Activated CD4-positive, alpha-beta T cell treated with anti-CD3 and anti-CD28 coated beads for 36 hours (primary cell): ENCODE measurements at regions not wholly inside any gene's neighbourhood (a gene's known extent, or its start where the extent isn't known, plus 50 kb on each side); places are given as distances from the start of the nearest gene placed in this dataset.

Experiments
- ATAC-seq: fragments of 200-7000 bp; cut with Tn5 transposase; one replicate; pipeline ENCODE4 v1.10.0; 2021; ENCODE audit warnings: mild to moderate bottlenecking, moderate library complexity
- CTCF ChIA-PET: fragments of 350-600 bp; sonication (Branson Sonifier 250); formaldehyde crosslinking; loops from one replicate; lab custom pipeline; 2021; ENCODE audit warnings: antibody characterized with exemption; lab: Charles Lee
- POLR2A ChIA-PET: fragments of 350-600 bp; sonication (Branson Sonifier 250); formaldehyde crosslinking; loops from one replicate; lab custom pipeline; 2021; ENCODE audit warnings: antibody characterized with exemption, inconsistent platforms; lab: Charles Lee
- DNase-seq: peaks from one replicate; pipeline ENCODE4 v3.0.0-alpha.2; 2020
- H3K27ac Mint-ChIP-seq: one replicate; pipeline ENCODE4 v1.8.0; 2021; ENCODE audit warnings: mixed read lengths
- H3K27me3 Mint-ChIP-seq: one replicate; pipeline ENCODE4 v1.8.0; 2021; ENCODE audit warnings: mixed read lengths
- H3K36me3 Mint-ChIP-seq: one replicate; pipeline ENCODE4 v1.8.0; 2021; ENCODE audit warnings: low read depth, mixed read lengths
- H3K4me1 Mint-ChIP-seq: one replicate; pipeline ENCODE4 v1.8.0; 2021; ENCODE audit warnings: mixed read lengths
- H3K4me3 Mint-ChIP-seq: one replicate; pipeline ENCODE4 v1.8.0; 2021; ENCODE audit warnings: mild to moderate bottlenecking, moderate library complexity, mixed read lengths
- H3K9me3 Mint-ChIP-seq: one replicate; pipeline ENCODE4 v1.8.0; 2021; ENCODE audit warnings: low read depth, mixed read lengths
- intact Hi-C, 2 experiments: fragments of 100-400 bp; cut with DNase I in 1 of 2; cut with micrococcal nuclease in 1 of 2; formaldehyde crosslinking; loops; one replicate each; pipeline versions ENCODE4 v1.14.2 to v1.15.1; 2022 to 2024; cut with DNase I, micrococcal nuclease

DNA sequence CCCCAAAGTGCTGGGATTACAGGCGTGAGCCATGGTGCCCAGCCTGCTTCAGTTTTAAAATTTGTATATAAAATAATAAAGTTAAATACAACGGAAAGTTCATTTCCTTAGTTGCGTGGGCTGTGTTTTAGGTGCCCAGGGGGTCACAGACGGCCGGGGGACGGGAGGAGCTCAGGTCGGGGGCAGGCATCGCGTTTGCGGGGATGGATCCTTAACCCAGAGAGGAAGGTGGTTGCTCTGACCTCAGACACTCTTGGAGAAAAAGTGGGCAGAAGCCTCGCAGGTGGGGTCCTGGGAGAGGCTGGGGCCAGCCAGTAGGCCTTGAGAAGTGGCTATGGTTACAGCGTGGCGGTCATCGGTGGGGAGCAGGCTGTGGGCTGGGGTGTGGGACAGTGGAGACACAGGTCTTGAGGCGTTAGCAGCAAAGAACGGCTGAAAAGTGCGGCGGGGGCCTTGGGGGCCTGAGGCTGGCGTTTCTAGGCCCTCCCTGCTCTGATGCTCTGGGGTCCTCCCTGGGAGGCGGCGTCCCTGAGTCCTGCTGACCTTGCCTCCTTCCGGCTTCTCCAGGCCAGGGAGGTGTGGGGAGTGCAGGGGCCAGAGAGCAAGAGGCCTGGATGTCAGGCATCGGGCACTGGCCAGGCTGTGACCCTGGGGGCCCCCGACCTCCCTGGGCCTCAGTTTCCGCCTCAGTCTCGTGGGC lies 54.4 kb downstream of the UNCX start:
- intact Hi-C loops = no loop called here
- peaks cover 10% of the 10 kb centered on the region for H3K27me3 Mint-ChIP-seq
- no peaks in the 10 kb centered on the region for H3K9me3 Mint-ChIP-seq
- no peak for DNase-seq
- CTCF ChIA-PET = no interaction called here
- no peak overlapping the region for H3K27ac Mint-ChIP-seq
- POLR2A ChIA-PET = no interaction called here
- ATAC-seq = no peak
- no peaks in the 10 kb centered on the region for H3K36me3 Mint-ChIP-seq
- H3K4me3 Mint-ChIP-seq = no peak overlapping the region
- peaks cover 7% of the 10 kb centered on the region for H3K4me1 Mint-ChIP-seq

GRCh38 chr7:1287752-1288201 lies 55.1 kb downstream of the UNCX start:
- no peak for DNase-seq
- Mint-ChIP-seq H3K4me1 (peaks cover 7% of the 10 kb centered on the region), H3K27ac (no peak overlapping the region), H3K27me3 (peaks cover 11% of the 10 kb centered on the region), H3K9me3 (no peaks in the 10 kb centered on the region), H3K36me3 (no peaks in the 10 kb centered on the region), H3K4me3 (no peak overlapping the region)
- ATAC-seq = no peak
- ChIA-PET POLR2A (no interaction called here), CTCF (no interaction called here)
- intact Hi-C loops = no loop called here

- H3K36me3 Mint-ChIP-seq = no peaks in the 10 kb centered on the region
- no peak for ATAC-seq
- peaks cover 7% of the 10 kb centered on the region for H3K4me1 Mint-ChIP-seq
- no peaks in the 10 kb centered on the region for H3K9me3 Mint-ChIP-seq
- H3K4me3 Mint-ChIP-seq = no peak overlapping the region
- H3K27ac Mint-ChIP-seq = no peak overlapping the region
- ChIA-PET POLR2A (no interaction called here), CTCF (no interaction called here)
- peaks cover 12% of the 10 kb centered on the region for H3K27me3 Mint-ChIP-seq
- intact Hi-C loops = no loop called here
- no peak for DNase-seq
Observed at GRCh38 chr7:1288390-1288995, 55.8 kb downstream of the UNCX start.

- Mint-ChIP-seq H3K27me3 (peaks cover 12% of the 10 kb centered on the region), H3K4me1 (peaks cover 7% of the 10 kb centered on the region), H3K27ac (no peak overlapping the region), H3K9me3 (no peaks in the 10 kb centered on the region), H3K36me3 (no peaks in the 10 kb centered on the region), H3K4me3 (no peak overlapping the region)
- POLR2A ChIA-PET = no interaction called here
- ATAC-seq (no peak), DNase-seq (no peak)
- intact Hi-C loops = no loop called here
- CTCF ChIA-PET = interaction anchor here (0.7 kb wide), 1 partner anchor 116 kb away, joined by 3 read pairs; no protein-coding TSS in a partner anchor
Observed at GRCh38 chr7:1288996-1289551, 56.4 kb downstream of the UNCX start.

GRCh38 chr7:1289666-1290025 lies 57.0 kb downstream of the UNCX start:
- H3K4me3 Mint-ChIP-seq = peak overlapping the region; percentile 41
- CTCF ChIA-PET = interaction anchor here (0.7 kb wide), 1 partner anchor 117 kb away, joined by 3 read pairs; no protein-coding TSS in a partner anchor

DNA sequence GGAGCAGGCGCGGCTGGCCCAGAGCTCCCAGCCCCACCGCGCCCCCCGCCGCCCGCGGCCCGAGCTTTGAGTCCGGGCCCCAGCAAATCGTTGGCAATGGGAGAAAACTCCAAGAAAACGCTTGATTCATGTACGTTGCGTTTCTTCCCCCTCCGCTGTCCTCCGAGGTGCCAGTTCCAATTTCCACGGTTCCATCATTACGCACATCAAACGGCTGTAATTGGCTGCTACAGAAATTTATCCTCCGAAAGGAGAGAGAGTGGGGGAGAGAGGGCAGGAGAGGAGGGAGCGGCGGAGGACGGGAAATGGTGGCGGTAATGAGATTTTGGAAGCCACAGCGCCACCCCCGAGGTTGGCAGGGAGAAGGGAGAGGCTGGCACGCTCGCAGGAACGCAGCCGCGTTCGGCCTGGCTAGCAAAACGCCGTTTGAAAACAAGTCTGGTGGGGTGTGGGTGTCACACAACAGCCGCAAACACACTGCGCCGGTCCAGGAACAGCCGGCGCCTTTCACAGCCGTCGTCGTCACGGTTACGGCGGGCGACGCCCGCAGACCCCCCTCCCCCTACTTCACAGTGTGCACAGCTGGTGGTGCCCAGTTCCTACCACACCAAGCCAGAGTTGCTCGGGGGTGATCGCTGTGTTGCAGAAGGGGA lies 57.5 kb downstream of the UNCX start:
- H3K36me3 Mint-ChIP-seq = no peaks in the 10 kb centered on the region
- H3K27ac Mint-ChIP-seq = peak overlapping the region; percentile 31
- H3K27me3 Mint-ChIP-seq = peaks cover 12% of the 10 kb centered on the region
- peak overlapping the region; percentile 41 for H3K4me3 Mint-ChIP-seq
- ATAC-seq (peak; percentile 70), DNase-seq (peak; percentile 51)
- peaks cover 7% of the 10 kb centered on the region for H3K4me1 Mint-ChIP-seq
- ChIA-PET POLR2A (no interaction called here), CTCF (no interaction called here)
- intact Hi-C loops = no loop called here
- no peaks in the 10 kb centered on the region for H3K9me3 Mint-ChIP-seq

More at GRCh38 chr7:1289666-1290025, 57.0 kb downstream of the UNCX start:
- ATAC-seq = no peak
- POLR2A ChIA-PET = no interaction called here
- DNase-seq = no peak
- peaks cover 7% of the 10 kb centered on the region for H3K4me1 Mint-ChIP-seq
- no peaks in the 10 kb centered on the region for H3K9me3 Mint-ChIP-seq
- intact Hi-C loops = no loop called here
- H3K27ac Mint-ChIP-seq = no peak overlapping the region
- peaks cover 12% of the 10 kb centered on the region for H3K27me3 Mint-ChIP-seq
- no peaks in the 10 kb centered on the region for H3K36me3 Mint-ChIP-seq

GRCh38 chr7:1290679-1291356 lies 58.1 kb downstream of the UNCX start:
- Mint-ChIP-seq H3K9me3 (no peaks in the 10 kb centered on the region), H3K4me3 (peak overlapping the region; percentile 41), H3K27ac (no peak overlapping the region), H3K36me3 (no peaks in the 10 kb centered on the region), H3K4me1 (peaks cover 7% of the 10 kb centered on the region), H3K27me3 (peaks cover 12% of the 10 kb centered on the region)
- DNase-seq = peak; percentile 34
- ChIA-PET POLR2A (no interaction called here), CTCF (interaction anchor here (0.7 kb wide), 1 partner anchor 508 kb away, joined by 3 read pairs; no protein-coding TSS in a partner anchor)
- intact Hi-C loops = no loop called here
- ATAC-seq = peak; percentile 17

DNA sequence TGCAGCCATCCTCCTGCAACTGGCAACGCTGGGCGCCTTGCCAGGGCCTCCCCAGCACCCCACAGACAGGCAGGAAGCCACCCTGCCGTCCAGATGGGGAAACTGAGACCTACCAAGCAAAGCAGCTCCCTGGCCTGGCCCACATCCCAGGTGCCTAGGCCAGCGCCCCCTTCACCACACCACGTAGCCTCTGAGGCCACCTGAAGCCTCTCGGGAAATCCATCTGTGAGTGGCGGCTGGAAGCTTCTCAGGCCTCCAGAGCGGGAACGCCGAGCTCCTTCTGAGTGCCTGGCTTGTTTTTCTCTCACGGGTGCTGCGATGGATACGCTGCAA lies 58.7 kb downstream of the UNCX start:
- DNase-seq = no peak
- ATAC-seq = no peak
- Mint-ChIP-seq H3K4me1 (peaks cover 7% of the 10 kb centered on the region), H3K27ac (no peak overlapping the region), H3K9me3 (no peaks in the 10 kb centered on the region), H3K27me3 (peaks cover 12% of the 10 kb centered on the region), H3K4me3 (no peak overlapping the region), H3K36me3 (no peaks in the 10 kb centered on the region)
- CTCF ChIA-PET = interaction anchor here (0.7 kb wide), 1 partner anchor 507 kb away, joined by 3 read pairs; no protein-coding TSS in a partner anchor
- POLR2A ChIA-PET = no interaction called here
- intact Hi-C loops = no loop called here

DNA sequence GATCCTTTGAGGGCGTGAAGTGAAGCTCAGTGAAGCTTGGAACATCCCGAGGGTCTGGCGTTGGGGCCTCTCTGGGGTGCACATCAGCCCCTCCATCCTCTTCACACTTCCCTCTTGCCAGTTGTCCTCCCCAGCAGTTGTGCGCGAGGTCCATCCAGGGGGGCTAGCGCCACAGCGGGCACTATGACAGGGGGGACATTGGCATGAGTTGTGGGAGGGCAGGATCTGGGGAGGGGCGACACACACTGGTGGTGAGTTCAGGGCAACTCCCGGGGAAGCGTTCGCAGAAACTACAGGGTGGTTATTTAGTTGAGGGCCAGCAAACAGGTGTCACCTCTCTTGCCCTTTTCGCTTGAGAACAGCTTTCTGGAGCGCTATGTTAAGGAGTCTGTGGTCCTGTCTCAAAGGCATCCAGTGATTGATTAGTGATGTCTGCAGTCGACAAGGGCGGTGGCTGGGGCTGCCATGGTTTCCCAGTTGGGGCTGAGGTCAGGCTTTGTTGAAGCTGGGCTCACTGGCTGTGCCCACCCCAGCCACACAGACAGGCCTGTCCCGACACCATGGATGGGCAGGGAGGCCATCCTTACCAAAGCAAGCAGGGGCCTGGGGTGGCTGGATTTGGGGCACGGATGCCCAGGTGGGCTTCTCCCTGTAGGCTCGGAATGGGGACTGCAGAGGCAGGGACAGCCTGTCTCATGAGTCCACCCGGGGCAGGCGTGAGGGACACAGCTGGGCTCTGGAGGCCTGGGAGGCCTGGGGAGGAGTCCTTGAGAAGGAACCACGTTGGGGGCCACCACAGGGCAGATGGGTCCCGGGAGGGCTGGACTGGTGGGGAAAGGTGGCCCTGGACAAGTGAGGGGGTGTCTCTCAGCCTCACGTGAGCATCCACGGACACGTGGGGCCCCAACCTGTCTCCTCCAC lies 59.4 kb downstream of the UNCX start:
- Mint-ChIP-seq H3K4me1 (peaks cover 7% of the 10 kb centered on the region), H3K36me3 (no peaks in the 10 kb centered on the region), H3K27me3 (peaks cover 17% of the 10 kb centered on the region), H3K27ac (no peak overlapping the region), H3K9me3 (no peaks in the 10 kb centered on the region), H3K4me3 (no peak overlapping the region)
- ChIA-PET CTCF (no interaction called here), POLR2A (no interaction called here)
- ATAC-seq = no peak
- intact Hi-C loops = no loop called here
- no peak for DNase-seq

DNA sequence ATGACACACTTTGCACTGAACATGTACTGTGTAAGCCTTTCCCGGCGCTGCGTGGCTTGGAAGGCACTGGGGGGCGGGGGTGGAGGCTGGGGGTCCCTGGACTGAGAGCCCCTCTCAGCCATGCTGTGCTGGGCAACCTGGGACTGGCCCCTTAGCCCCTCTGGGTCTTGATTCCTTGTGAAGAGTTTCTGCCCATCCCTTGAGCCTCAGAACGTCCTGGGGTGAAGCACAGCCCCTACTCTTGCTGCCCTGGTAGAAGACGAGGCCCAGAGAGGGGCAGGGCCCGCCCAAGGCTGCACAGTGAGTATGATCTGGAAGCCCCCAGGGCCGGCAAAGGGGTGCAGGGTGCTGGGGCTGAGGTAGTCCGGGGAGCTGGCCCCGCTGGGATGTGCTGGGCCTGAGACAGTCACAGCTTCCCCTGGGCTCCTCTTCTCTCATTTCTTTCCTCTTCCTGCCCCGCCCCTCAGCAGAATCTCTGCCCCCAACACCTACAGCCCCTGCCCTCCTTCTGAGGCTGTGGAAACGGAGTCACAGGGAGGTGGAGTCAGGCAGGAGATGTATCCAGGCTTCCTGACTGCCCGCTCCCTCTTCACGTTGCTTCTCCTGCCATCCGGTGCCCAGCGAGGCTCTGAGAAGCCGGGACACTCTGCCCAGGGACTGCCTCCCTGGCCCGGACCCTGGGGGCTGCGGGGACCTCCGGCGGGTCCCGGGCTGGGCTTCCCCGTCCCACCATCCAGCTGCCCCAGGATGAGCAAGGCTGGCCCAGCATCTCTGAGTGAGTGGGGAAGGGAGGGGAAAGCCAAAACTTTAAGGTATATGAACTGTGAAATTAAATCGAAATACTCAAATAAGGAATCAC lies 60.5 kb downstream of the UNCX start:
- peaks cover 7% of the 10 kb centered on the region for H3K4me1 Mint-ChIP-seq
- ChIA-PET POLR2A (no interaction called here), CTCF (interaction anchor here (0.6 kb wide), 1 partner anchor 132 kb away, joined by 4 read pairs; no protein-coding TSS in a partner anchor)
- intact Hi-C loops = no loop called here
- no peaks in the 10 kb centered on the region for H3K36me3 Mint-ChIP-seq
- peaks cover 20% of the 10 kb centered on the region for H3K27me3 Mint-ChIP-seq
- no peak overlapping the region for H3K4me3 Mint-ChIP-seq
- ATAC-seq = no peak
- no peaks in the 10 kb centered on the region for H3K9me3 Mint-ChIP-seq
- DNase-seq = no peak
- no peak overlapping the region for H3K27ac Mint-ChIP-seq
